ENCODE measurements at regions not wholly inside any gene's neighbourhood (a gene's known extent, or its start where the extent isn't known, plus 50 kb on each side); places are given as distances from the start of the nearest gene placed in this dataset.

DNA sequence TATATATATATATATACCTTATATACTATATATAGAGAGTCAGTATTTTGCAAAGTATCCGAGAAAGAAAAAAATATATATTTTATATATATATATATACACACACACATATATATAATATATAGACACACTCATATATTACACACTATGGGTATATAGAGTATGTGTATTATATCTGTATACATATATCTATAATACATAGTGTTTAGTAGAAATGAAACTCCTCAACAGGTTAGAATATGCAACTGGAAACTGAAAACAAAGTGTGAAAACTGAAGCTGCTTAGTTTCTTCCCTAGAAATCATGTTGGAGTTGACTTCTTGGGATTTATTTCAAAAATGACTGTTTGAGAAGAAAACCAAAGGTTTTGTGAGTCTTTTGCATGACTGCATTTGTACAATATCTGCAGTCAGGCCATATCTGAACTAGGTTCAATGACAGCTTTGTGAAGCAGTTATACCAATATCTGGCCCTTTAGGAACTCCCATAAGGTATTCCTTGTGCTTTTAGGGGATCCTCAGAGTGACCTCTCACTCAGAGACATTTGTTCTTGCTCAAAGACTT, 284.1 kb downstream of the CASP12 start:
- Mint-ChIP-seq H3K36me3 (ENCODE audit: low read depth) (no peaks in the 10 kb centered on the region), H3K9me3 (peaks cover 16% of the 10 kb centered on the region)
- TF ChIP-seq, protein P1, sequence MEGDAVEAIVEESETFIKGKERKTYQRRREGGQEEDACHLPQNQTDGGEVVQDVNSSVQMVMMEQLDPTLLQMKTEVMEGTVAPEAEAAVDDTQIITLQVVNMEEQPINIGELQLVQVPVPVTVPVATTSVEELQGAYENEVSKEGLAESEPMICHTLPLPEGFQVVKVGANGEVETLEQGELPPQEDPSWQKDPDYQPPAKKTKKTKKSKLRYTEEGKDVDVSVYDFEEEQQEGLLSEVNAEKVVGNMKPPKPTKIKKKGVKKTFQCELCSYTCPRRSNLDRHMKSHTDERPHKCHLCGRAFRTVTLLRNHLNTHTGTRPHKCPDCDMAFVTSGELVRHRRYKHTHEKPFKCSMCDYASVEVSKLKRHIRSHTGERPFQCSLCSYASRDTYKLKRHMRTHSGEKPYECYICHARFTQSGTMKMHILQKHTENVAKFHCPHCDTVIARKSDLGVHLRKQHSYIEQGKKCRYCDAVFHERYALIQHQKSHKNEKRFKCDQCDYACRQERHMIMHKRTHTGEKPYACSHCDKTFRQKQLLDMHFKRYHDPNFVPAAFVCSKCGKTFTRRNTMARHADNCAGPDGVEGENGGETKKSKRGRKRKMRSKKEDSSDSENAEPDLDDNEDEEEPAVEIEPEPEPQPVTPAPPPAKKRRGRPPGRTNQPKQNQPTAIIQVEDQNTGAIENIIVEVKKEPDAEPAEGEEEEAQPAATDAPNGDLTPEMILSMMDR (IDR thresholded peaks at IDR 0.05) = no peak

DNA sequence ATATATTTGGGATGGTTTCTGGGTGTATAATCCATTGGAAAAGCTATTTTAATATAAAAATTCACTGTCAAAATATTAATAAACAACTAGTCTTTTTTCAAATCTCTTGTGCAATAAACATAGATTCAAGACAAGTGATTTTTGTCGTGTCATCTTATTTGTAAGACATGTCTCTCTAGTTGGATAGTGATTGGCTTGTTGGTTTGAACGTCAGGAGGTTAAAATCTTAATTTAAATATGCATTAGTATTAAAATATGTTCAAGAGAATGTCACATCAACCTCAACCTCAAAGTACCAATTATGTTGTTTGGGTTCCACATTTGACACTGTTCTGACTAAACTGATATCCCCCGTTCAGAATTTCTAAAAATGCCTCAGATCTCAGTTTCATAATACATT, 287.6 kb downstream of the CASP12 start:
- Mint-ChIP-seq H3K4me1 (ENCODE audit: low read depth) (peaks cover 11% of the 10 kb centered on the region; the same call in 1 of the 2 replicates), H3K9me3 (peaks cover 2% of the 10 kb centered on the region; the same call in 1 of the 2 replicates), H3K4me3 (no peak overlapping the region), H3K27ac (no peak overlapping the region), H3K36me3 (ENCODE audit: low read depth) (no peaks in the 10 kb centered on the region), H3K27me3 (ENCODE audit: insufficient read depth) (peaks cover 2% of the 10 kb centered on the region)
- DNase-seq = no peak
- TF ChIP-seq, protein P1 (IDR thresholded peaks at IDR 0.05) = no peak

More for the DNA sequence above, 284.1 kb downstream of the CASP12 start:
- H3K27me3 Mint-ChIP-seq (ENCODE audit: insufficient read depth) = peaks cover 5% of the 10 kb centered on the region
- no peak for DNase-seq
- H3K4me1 Mint-ChIP-seq (ENCODE audit: low read depth) = peaks cover 7% of the 10 kb centered on the region; the same call in 1 of the 2 replicates
- no peak overlapping the region for H3K27ac Mint-ChIP-seq
- no peak overlapping the region for H3K4me3 Mint-ChIP-seq

DNA sequence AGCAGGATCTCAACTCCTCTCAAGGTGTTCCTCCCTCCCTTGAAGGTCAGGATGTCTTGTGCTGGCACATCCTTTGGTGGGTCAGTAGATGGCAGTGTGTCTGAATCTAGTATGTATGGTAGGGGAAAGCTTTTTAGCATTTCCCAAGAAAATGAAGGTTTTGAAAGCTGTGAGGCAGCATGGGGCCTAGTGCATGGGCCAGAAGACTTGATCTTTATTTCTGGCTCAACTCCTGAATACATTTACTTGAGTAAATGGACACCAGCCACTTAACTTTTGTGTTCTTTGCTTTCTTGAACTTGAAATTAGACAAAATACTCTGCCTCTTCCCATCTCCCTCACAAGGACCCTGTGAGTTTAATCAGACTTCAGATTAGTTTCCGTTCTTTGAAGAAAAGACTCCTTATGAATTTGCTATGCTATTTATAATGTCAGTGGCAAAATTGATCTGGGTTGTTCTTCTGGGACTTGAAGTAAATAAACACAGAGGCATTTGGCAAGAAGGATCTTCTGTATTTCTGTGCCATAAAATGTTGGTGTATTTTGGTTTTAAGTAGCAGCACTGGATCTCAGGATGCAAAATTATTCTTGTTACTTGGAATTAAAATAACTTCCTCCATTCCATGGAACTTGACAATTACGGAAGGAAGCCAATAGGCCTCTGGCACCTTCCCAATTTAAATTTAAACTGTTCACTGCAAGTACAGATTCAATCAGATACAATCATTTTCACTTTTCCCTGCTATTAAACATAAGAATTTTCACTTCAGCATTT, 288.8 kb downstream of the CASP12 start:
- peak overlapping the region; percentile 27; the same call in 1 of the 2 replicates for H3K4me3 Mint-ChIP-seq
- peaks cover 11% of the 10 kb centered on the region; the same call in 1 of the 2 replicates for H3K4me1 Mint-ChIP-seq (ENCODE audit: low read depth)
- H3K9me3 Mint-ChIP-seq = no peaks in the 10 kb centered on the region
- H3K27me3 Mint-ChIP-seq (ENCODE audit: insufficient read depth) = no peaks in the 10 kb centered on the region; the same call in 1 of the 2 replicates
- DNase-seq = peak; percentile 3
- TF ChIP-seq, protein P1 (IDR thresholded peaks at IDR 0.05) = peak; percentile 73
- H3K36me3 Mint-ChIP-seq (ENCODE audit: low read depth) = no peaks in the 10 kb centered on the region
- no peak overlapping the region; the same call in 1 of the 2 replicates for H3K27ac Mint-ChIP-seq

DNA sequence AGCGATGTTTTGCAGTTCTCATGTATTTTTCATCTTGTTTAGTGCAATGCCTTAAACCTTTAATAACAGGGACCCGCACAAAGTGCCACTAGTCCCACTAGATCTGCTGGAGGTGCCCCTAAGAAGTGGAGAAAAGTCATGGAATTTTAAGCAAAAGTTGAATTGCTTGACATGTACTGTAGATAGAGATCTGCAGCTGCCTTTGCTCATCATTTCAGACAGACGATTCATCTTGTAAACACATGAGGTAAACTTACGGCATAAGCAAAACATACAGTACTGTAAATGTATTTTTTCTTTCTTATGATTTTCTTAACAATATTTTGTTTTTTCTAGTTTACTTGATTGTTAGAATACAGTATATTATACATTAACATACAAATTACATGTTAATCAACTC, 295.6 kb downstream of the CASP12 start:
- no peak for DNase-seq
- H3K36me3 Mint-ChIP-seq (ENCODE audit: low read depth) = no peaks in the 10 kb centered on the region
- H3K27me3 Mint-ChIP-seq (ENCODE audit: insufficient read depth) = no peaks in the 10 kb centered on the region
- TF ChIP-seq, protein P1 (IDR thresholded peaks at IDR 0.05) = no peak
- no peak overlapping the region for H3K4me3 Mint-ChIP-seq
- peaks cover 30% of the 10 kb centered on the region for H3K9me3 Mint-ChIP-seq
- H3K4me1 Mint-ChIP-seq (ENCODE audit: low read depth) = no peaks in the 10 kb centered on the region
- H3K27ac Mint-ChIP-seq = no peak overlapping the region

DNA sequence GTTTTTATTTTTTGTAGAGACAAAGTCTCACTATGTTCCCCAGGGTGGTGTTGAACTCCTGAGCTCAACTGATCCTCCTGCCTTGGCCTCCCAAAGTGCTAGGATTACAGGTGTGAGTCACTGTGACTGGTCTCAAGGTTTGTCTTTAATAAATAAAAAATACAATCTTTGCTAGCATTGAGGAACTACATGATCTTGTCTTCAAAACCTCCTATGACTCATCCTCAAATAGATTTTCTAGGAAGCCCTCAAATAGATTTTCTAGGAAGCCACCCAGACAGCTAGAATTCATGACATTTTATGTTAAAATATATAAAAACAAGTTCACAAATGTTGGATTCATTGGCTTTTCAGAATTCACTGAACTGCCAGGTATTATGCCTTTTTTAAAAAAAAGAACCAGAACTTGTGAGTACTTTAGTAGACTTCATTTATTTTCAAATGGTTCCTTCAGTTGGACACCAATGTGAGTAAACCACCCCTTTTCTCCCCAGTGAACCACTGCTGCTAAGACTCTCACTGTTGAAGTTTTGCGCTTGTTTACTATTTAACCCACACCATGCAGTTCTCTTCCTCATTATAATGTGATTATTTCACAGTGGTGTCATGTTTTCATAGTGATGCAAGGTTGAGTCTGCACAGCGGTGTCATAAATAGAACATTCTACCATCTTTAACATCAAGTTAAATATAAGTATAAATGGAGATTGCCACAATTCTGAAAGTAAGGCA, 303.9 kb downstream of the CASP12 start:
- Mint-ChIP-seq H3K36me3 (ENCODE audit: low read depth) (no peaks in the 10 kb centered on the region), H3K27ac (no peak overlapping the region), H3K27me3 (ENCODE audit: insufficient read depth) (no peaks in the 10 kb centered on the region), H3K9me3 (peaks cover 5% of the 10 kb centered on the region; the same call in 1 of the 2 replicates), H3K4me1 (ENCODE audit: low read depth) (no peaks in the 10 kb centered on the region), H3K4me3 (no peak overlapping the region)
- no peak for DNase-seq
- TF ChIP-seq, protein P1 (IDR thresholded peaks at IDR 0.05) = no peak
